ENCODE measurements at regions not wholly inside any gene's neighbourhood (a gene's known extent, or its start where the extent isn't known, plus 50 kb on each side); places are given as distances from the start of the nearest gene placed in this dataset.

GRCh38 chr6:140105241-140105640 lies 730.8 kb upstream of the CITED2 start:
- peaks cover 19% of the 10 kb centered on the region for H3K4me1 Mint-ChIP-seq
- no peak overlapping the region for H3K4me3 Mint-ChIP-seq
- H3K9me3 Mint-ChIP-seq, result no peaks in the 10 kb centered on the region
- DNase-seq (ENCODE audit: low read depth, low spot score), result no peak
- H3K27ac Mint-ChIP-seq (ENCODE audit: unreplicated experiment), result no peak overlapping the region
- no peaks in the 10 kb centered on the region for H3K36me3 Mint-ChIP-seq (ENCODE audit: low read depth)
- no peak for TF ChIP-seq CTCF (conservative IDR thresholded peaks at IDR 0.05)
- no peaks in the 10 kb centered on the region for H3K27me3 Mint-ChIP-seq (ENCODE audit: low read depth)

- no peak for TF ChIP-seq CTCF (conservative IDR thresholded peaks at IDR 0.05)
- H3K9me3 Mint-ChIP-seq, result no peaks in the 10 kb centered on the region
- H3K27ac Mint-ChIP-seq (ENCODE audit: unreplicated experiment), result no peak overlapping the region
- no peaks in the 10 kb centered on the region for H3K27me3 Mint-ChIP-seq (ENCODE audit: low read depth)
- no peaks in the 10 kb centered on the region for H3K36me3 Mint-ChIP-seq (ENCODE audit: low read depth)
- H3K4me1 Mint-ChIP-seq, result peaks cover 15% of the 10 kb centered on the region
- DNase-seq (ENCODE audit: low read depth, low spot score), result no peak
- no peak overlapping the region for H3K4me3 Mint-ChIP-seq
These were observed 727.4 kb upstream of the CITED2 start for GRCh38 chr6:140101818-140102217.

GRCh38 chr6:140101367-140101766 lies 726.9 kb upstream of the CITED2 start:
- H3K4me3 Mint-ChIP-seq, result no peak overlapping the region
- TF ChIP-seq CTCF (conservative IDR thresholded peaks at IDR 0.05), result no peak
- H3K27me3 Mint-ChIP-seq (ENCODE audit: low read depth), result no peaks in the 10 kb centered on the region
- no peaks in the 10 kb centered on the region for H3K36me3 Mint-ChIP-seq (ENCODE audit: low read depth)
- H3K4me1 Mint-ChIP-seq, result peaks cover 14% of the 10 kb centered on the region
- H3K9me3 Mint-ChIP-seq, result peaks cover 2% of the 10 kb centered on the region
- no peak overlapping the region for H3K27ac Mint-ChIP-seq (ENCODE audit: unreplicated experiment)
- no peak for DNase-seq (ENCODE audit: low read depth, low spot score)

DNA sequence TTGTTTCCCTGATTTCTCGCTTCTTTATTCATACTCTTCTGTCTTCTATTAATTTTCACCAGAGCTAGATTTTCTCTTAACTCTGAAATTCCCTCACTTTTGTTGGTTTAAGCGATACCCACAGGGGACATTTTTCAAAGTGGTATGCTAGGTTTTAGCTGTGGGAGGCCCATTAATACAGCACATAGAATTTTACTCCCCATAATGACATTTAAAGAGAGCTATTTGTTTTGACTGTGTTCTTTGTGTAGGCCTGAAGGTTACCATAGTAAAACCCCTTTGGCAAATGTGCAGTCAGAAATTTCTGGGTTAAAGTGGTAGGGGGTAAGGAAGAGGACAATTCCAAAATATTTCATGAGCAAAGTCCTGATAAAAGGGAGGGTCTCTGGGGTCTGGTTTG lies 721.1 kb upstream of the CITED2 start:
- Mint-ChIP-seq H3K36me3 (ENCODE audit: low read depth) (no peaks in the 10 kb centered on the region), H3K4me3 (no peak overlapping the region), H3K27me3 (ENCODE audit: low read depth) (no peaks in the 10 kb centered on the region), H3K27ac (ENCODE audit: unreplicated experiment) (no peak overlapping the region), H3K9me3 (peaks cover 4% of the 10 kb centered on the region), H3K4me1 (peaks cover 18% of the 10 kb centered on the region)
- no peak for TF ChIP-seq CTCF (conservative IDR thresholded peaks at IDR 0.05)
- no peak for DNase-seq (ENCODE audit: low read depth, low spot score)

- Mint-ChIP-seq H3K4me3 (no peak overlapping the region), H3K27ac (ENCODE audit: unreplicated experiment) (no peak overlapping the region), H3K27me3 (ENCODE audit: low read depth) (no peaks in the 10 kb centered on the region), H3K36me3 (ENCODE audit: low read depth) (no peaks in the 10 kb centered on the region), H3K9me3 (peaks cover 4% of the 10 kb centered on the region), H3K4me1 (peaks cover 21% of the 10 kb centered on the region)
- no peak for TF ChIP-seq CTCF (conservative IDR thresholded peaks at IDR 0.05)
- no peak for DNase-seq (ENCODE audit: low read depth, low spot score)
These were observed 717.4 kb upstream of the CITED2 start for GRCh38 chr6:140091895-140092294.

- TF ChIP-seq CTCF (conservative IDR thresholded peaks at IDR 0.05), result no peak
- Mint-ChIP-seq H3K4me3 (no peak overlapping the region), H3K27me3 (ENCODE audit: low read depth) (no peaks in the 10 kb centered on the region), H3K27ac (ENCODE audit: unreplicated experiment) (no peak overlapping the region), H3K4me1 (peaks cover 18% of the 10 kb centered on the region), H3K9me3 (peaks cover 2% of the 10 kb centered on the region), H3K36me3 (ENCODE audit: low read depth) (no peaks in the 10 kb centered on the region)
- DNase-seq (ENCODE audit: low read depth, low spot score), result no peak
These were observed 716.4 kb upstream of the CITED2 start for GRCh38 chr6:140090871-140091270.

All from neural crest cell (in vitro differentiated cells).